Progenitor cell of endocrine pancreas (in vitro differentiated cells): ENCODE measurements at regions not wholly inside any gene's neighbourhood (a gene's known extent, or its start where the extent isn't known, plus 50 kb on each side); places are given as distances from the start of the nearest gene placed in this dataset.

Experiments used
- DNase-seq: peaks from one replicate; pipeline ENCODE4 v3.0.0; 2021; ENCODE audit warnings: low spot score; ENCODE audit not compliant: unreplicated experiment
- H3K27ac Mint-ChIP-seq: 2 replicates; pipeline ENCODE4 v1.8.0; 2021; ENCODE audit warnings: mild to moderate bottlenecking, moderate library complexity, mixed read lengths
- H3K27me3 Mint-ChIP-seq: 2 replicates; pipeline ENCODE4 v1.8.0; 2021; ENCODE audit warnings: mixed read lengths
- H3K36me3 Mint-ChIP-seq: 2 replicates; pipeline ENCODE4 v1.8.0; 2022; ENCODE audit warnings: mixed read lengths; ENCODE audit not compliant: insufficient read depth
- H3K4me1 Mint-ChIP-seq: 2 replicates; pipeline ENCODE4 v1.8.0; 2021; ENCODE audit warnings: low read depth, mixed read lengths
- H3K4me3 Mint-ChIP-seq: 2 replicates; pipeline ENCODE4 v1.8.0; 2021; ENCODE audit warnings: low read depth, mild to moderate bottlenecking, moderate library complexity, mixed read lengths
- H3K9me3 Mint-ChIP-seq: 2 replicates; pipeline ENCODE4 v1.8.0; 2021; ENCODE audit warnings: low read depth, mixed read lengths
- CTCF ChIP-seq: fragments of 200-600 bp; sonication (generic); IDR thresholded peaks from one replicate; pipeline ENCODE4 v1.5.0; 2021; ENCODE audit warnings: antibody characterized with exemption, mild to moderate bottlenecking; ENCODE audit not compliant: unreplicated experiment

GRCh38 chr4:104411502-104411901, 83.2 kb downstream of the CXXC4 start:
- Mint-ChIP-seq H3K27me3 (no peaks in the 10 kb centered on the region), H3K4me3 (no peak overlapping the region), H3K27ac (no peak overlapping the region), H3K4me1 (peaks cover 2% of the 10 kb centered on the region), H3K36me3 (no peaks in the 10 kb centered on the region), H3K9me3 (no peaks in the 10 kb centered on the region)
- no peak for TF ChIP-seq CTCF
- DNase-seq: no peak

DNA sequence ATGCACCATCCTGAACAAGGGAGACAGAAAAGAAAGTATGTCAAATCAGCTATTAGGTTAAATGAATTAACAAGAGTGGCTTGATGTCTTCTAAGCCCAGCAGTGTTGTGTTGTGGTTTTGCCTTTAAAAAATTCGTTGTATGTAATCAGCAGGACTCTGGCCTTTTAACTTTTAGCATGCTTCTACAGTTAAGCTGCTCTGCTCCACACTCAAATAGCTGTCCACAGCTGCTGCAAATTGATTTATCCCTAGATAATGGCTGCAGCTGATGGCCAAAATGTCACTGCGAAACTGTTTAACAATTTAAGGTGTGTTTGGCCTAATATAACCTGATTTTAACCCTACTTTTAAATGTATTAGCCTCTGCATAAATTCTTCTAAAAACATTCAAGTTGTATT, 85.8 kb downstream of the CXXC4 start:
- Mint-ChIP-seq H3K9me3 (no peaks in the 10 kb centered on the region), H3K36me3 (no peaks in the 10 kb centered on the region), H3K4me3 (no peak overlapping the region), H3K4me1 (peaks cover 4% of the 10 kb centered on the region), H3K27me3 (no peaks in the 10 kb centered on the region), H3K27ac (no peak overlapping the region)
- DNase-seq: no peak
- no peak for TF ChIP-seq CTCF

- Mint-ChIP-seq H3K27ac (no peak overlapping the region), H3K36me3 (no peaks in the 10 kb centered on the region), H3K27me3 (no peaks in the 10 kb centered on the region), H3K4me3 (no peak overlapping the region), H3K9me3 (peaks cover 9% of the 10 kb centered on the region), H3K4me1 (peaks cover 4% of the 10 kb centered on the region)
- TF ChIP-seq CTCF: no peak
- DNase-seq: no peak
Measured at GRCh38 chr4:104404361-104404760, 90.3 kb downstream of the CXXC4 start.

- Mint-ChIP-seq H3K4me1 (peaks cover 6% of the 10 kb centered on the region), H3K9me3 (no peaks in the 10 kb centered on the region), H3K36me3 (no peaks in the 10 kb centered on the region), H3K27me3 (no peaks in the 10 kb centered on the region), H3K4me3 (no peak overlapping the region), H3K27ac (no peak overlapping the region)
- TF ChIP-seq CTCF: no peak
- DNase-seq: no peak
Measured at GRCh38 chr4:104395168-104395614, 99.5 kb downstream of the CXXC4 start.

DNA sequence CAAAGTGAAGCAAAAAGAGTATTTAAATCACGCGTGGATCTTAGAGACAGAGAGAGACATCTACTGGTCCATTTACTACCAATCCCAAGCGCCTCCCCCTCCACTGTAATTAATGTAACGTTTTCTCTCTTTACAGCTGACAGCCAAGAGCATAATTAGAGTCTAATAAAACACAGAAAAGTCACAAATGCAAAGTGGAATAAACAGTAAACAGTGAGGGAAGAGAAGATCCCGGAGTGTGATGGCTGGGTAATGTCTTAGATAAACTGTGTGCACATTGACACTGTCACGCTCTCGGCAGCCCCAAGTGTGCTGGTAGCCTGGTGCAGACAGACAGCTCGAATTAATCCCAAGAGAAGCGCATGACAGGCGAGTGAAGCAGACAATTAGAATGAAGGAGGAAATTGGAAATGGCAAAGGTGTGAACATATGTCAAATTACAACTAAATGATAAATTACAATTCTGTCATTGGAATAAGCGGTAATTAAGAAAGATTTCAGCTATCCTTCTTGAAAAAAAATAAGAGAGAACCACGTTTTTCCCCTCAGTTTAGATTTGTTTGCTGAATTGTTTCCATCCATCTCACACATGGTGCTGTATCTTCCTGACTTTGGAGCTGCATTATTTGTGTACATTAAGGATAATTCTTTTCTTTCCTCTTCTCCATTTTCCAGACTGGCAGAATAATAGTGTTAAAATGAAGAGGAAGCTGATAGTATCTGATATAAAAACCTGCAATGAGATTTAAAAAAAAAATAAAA, 100.1 kb downstream of the CXXC4 start:
- H3K27ac Mint-ChIP-seq: no peak overlapping the region
- no peak for TF ChIP-seq CTCF
- H3K4me1 Mint-ChIP-seq: peaks cover 6% of the 10 kb centered on the region
- H3K36me3 Mint-ChIP-seq: no peaks in the 10 kb centered on the region
- no peaks in the 10 kb centered on the region for H3K9me3 Mint-ChIP-seq
- no peaks in the 10 kb centered on the region for H3K27me3 Mint-ChIP-seq
- H3K4me3 Mint-ChIP-seq: no peak overlapping the region
- no peak for DNase-seq
